GM20000 (cell line): ENCODE measurements at regions not wholly inside any gene's neighbourhood (a gene's known extent, or its start where the extent isn't known, plus 50 kb on each side); places are given as distances from the start of the nearest gene placed in this dataset.

Source experiments
- DNase-seq: peaks from one replicate; pipeline ENCODE4 v3.0.0; 2012; ENCODE audit warnings: low spot score
- TF ChIP-seq, protein P1 (sequence below): IDR thresholded peaks from 2 replicates; pipeline ENCODE4 v1.5.1; 2012; ENCODE audit warnings: mild to moderate bottlenecking, control low read depth; ENCODE audit errors: extremely low read depth, missing control alignments

DNA sequence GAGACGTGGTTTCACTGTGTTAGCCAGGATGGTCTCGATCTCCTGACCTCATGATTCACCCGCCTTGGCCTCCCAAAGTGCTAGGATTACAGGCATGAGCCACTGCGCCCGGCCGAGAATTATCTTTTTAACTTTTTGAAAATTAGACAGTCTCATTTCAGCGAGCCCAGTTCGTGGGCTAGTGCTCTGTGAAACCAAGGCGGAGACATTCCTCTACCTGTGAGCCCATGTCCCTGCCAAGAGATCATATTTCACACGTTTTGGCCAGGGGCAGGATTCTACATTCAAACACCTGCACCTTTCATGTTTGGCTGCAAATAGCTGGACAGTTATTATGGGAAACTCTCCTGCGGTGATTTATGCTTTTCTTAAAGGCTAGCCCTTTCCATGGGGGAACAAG lies 60.3 kb downstream of the IRAG1 start:
- TF ChIP-seq, protein P1, sequence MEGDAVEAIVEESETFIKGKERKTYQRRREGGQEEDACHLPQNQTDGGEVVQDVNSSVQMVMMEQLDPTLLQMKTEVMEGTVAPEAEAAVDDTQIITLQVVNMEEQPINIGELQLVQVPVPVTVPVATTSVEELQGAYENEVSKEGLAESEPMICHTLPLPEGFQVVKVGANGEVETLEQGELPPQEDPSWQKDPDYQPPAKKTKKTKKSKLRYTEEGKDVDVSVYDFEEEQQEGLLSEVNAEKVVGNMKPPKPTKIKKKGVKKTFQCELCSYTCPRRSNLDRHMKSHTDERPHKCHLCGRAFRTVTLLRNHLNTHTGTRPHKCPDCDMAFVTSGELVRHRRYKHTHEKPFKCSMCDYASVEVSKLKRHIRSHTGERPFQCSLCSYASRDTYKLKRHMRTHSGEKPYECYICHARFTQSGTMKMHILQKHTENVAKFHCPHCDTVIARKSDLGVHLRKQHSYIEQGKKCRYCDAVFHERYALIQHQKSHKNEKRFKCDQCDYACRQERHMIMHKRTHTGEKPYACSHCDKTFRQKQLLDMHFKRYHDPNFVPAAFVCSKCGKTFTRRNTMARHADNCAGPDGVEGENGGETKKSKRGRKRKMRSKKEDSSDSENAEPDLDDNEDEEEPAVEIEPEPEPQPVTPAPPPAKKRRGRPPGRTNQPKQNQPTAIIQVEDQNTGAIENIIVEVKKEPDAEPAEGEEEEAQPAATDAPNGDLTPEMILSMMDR: no peak
- DNase-seq: no peak

DNA sequence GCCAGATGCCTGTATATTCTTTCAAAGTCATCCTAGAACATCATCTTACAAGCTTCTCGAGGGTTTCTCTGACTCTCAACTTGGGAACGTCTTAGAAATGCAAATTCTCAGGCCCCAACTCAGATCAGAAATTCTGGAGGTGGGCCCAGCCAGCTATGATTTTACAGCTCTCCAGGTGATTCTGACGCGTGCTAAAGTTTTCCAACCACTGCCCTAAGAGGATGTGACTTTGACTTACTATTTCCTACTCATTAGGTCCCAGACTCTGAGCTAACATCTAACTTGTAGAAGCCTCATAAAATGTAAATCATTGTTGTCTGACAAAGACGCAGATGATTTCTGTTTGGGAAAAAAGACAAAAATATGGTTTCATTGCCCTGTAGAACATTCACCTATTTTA lies 61.1 kb downstream of the IRAG1 start:
- no peak for DNase-seq
- TF ChIP-seq, protein P1: no peak

DNA sequence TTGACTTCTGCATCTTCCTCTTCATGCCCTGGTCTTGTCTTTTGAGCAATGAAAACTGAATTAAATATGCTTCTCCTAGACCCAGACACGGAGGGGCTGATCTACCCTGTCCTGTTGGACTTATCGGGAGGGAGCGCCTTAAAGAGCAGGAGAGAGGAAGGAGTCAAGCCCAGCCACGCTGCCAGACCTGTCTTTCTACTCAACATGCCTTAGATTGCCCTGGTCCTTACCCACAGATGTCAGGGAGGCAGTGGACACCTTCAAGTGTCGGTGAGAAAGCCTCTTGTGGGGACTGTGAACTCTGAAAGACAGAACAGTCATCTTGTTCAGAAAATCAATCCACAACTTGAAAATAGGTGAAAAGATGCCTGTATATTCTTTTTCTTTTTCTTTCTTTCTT lies 61.8 kb downstream of the IRAG1 start:
- no peak for DNase-seq
- TF ChIP-seq, protein P1: no peak

DNA sequence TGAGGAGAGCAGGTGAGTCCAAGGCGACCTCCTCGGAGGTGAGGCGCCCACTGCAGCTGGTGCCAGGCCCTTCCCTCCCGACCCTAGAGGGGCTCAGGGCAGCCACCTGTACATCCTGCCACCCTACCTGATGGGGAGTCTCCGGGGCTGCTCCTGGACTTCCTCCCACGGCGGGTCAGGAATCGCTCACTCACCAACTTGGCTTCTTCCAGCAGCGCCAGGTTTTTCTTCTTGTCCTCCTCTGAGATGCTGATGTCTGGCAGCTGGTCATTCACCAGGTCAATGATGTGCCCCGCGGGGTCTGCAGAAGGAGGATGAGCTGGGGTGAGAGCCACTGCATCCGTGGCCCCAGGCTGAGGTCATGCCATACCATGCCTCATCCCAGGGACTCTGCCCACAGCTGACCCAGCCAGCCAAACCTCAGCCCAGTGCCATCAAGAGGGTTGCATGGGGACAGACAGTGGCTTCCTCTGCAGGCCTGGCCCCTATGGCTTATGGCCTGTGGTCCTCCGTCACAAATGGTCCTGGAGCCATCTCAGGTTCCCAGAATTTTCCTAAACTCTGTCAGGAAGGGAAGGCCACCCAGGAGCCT lies 61.0 kb upstream of the LYVE1 start:
- TF ChIP-seq, protein P1: no peak
- no peak for DNase-seq

DNA sequence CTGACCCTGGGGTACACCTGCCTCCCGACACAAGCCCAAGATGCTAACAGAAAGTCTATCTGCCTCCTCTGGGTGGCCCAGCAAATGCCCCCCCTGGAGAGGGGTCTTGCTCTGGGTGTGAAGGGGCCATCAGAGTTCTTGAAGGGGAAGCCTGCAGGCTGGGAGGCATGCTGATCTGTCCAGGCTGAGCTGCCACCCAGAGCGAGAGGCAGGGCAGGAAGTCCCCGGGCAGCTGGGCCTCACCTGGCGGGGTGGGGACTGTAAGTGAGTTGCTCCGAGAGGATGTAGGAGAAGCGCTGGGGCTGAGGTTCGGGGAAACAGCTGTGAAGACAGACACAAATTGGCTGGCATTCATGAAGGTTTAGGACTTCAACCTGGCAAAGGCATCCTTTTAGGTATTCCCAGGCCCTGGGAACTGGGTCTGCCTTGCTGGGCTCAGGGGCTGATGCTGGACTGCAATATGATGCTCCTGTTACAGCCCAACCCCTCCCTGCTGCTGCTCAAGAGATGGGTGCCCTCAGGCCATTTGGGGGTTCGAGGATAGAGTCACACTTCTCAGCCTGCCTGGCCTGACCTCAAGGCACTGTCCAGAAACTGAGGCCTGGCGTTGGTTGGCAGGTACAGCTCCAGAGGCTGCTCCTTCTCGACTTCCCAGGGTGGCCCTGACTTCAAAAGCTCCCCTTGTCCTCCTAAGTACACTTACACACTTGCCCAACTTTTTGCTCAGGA lies 60.2 kb upstream of the LYVE1 start:
- no peak for DNase-seq
- TF ChIP-seq, protein P1: no peak

DNA sequence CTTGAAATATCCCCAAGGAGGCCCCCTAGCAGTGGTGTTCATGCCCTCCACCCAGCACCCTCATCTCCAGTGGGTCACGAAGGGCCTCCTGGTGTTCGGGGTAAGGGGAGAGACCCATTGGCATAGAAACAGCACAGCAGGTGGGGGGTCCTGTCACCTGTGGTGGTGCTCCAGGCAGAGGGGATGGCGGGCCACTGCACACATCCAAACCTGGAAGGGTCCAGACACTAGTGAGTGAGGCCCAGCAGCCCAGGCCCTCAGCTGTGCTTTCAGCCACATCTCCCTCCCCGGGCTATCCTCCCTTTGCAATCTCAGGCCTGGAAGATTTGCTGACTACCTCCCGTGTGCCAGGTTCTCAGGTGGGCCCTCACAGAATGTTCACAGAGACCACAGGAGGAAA lies 59.4 kb upstream of the LYVE1 start:
- DNase-seq: no peak
- TF ChIP-seq, protein P1: no peak

DNA sequence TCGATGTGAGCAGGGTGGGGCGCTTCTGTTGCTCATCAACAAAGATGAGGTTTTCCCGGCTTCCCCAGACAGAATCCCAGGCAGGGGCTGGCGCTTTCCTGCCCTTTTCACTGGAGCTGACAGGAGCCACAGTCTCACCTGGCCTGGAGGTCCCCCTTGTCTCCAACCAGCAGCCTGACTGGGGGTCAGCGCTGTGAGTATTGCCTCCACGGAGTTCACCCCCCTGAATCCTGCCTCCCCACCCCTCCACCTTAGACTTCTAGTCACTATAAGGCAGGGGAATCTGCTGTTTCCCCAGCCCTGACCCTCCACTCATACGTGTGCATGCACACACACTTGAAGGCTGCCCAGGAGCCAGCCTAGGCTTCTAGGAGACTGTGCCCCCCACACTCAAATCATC lies 58.8 kb upstream of the LYVE1 start:
- TF ChIP-seq, protein P1: no peak
- DNase-seq: no peak
